H9 (cell line): ENCODE measurements at regions not wholly inside any gene's neighbourhood (a gene's known extent, or its start where the extent isn't known, plus 50 kb on each side); places are given as distances from the start of the nearest gene placed in this dataset.
"Not testable (repeated sequence)": the region's sequence is repeated elsewhere in the genome, so short reads cannot be mapped to it uniquely, and the experiment has no call there.

Experiments used
- DNase-seq: peaks from one replicate; pipeline ENCODE4 v3.0.0-alpha.2; 2017
- H2AFZ ChIP-seq: one replicate; pipeline ENCODE4 v1.6.1; 2013; ENCODE audit warnings: mild to moderate bottlenecking, low read length, control low read depth, moderate library complexity
- H2AK5ac ChIP-seq: 2 replicates; pipeline ENCODE4 v1.6.1; 2013; ENCODE audit warnings: low read length, control low read depth, mixed read lengths; ENCODE audit not compliant: insufficient read length
- H2BK120ac ChIP-seq: one replicate; pipeline ENCODE4 v1.6.1; 2013; ENCODE audit warnings: low read depth, mild to moderate bottlenecking, low read length, control low read depth, inconsistent platforms; ENCODE audit not compliant: poor library complexity, severe bottlenecking
- H2BK12ac ChIP-seq: 2 replicates; pipeline ENCODE4 v1.6.1; 2013; ENCODE audit warnings: low read length, control low read depth, mixed read lengths, low read depth; ENCODE audit not compliant: insufficient read length
- H2BK15ac ChIP-seq: 2 replicates; pipeline ENCODE4 v1.6.1; 2013; ENCODE audit warnings: low read depth, low read length, control low read depth
- H2BK20ac ChIP-seq: one replicate; pipeline ENCODE4 v1.6.1; 2013; ENCODE audit warnings: low read depth, mild to moderate bottlenecking, low read length, control low read depth, inconsistent platforms; ENCODE audit not compliant: poor library complexity, severe bottlenecking
- H2BK5ac ChIP-seq: 2 replicates; pipeline ENCODE4 v1.6.1; 2013; ENCODE audit warnings: low read length, control low read depth, mixed read lengths; ENCODE audit not compliant: insufficient read length
- H3K14ac ChIP-seq: 2 replicates; pipeline ENCODE4 v1.6.1; 2013; ENCODE audit warnings: low read length, control low read depth; ENCODE audit not compliant: insufficient read depth
- H3K18ac ChIP-seq: 2 replicates; pipeline ENCODE4 v1.6.1; 2013; ENCODE audit warnings: low read depth, mild to moderate bottlenecking, mixed read lengths, low read length, control low read depth; ENCODE audit not compliant: insufficient read length
- H3K23ac ChIP-seq: 2 replicates; pipeline ENCODE4 v1.6.1; 2013; ENCODE audit warnings: low read length, control low read depth, mixed read lengths, low read depth; ENCODE audit not compliant: insufficient read length
- H3K23me2 ChIP-seq: 2 replicates; pipeline ENCODE4 v1.6.1; 2013; ENCODE audit warnings: low read depth, mild to moderate bottlenecking, mixed read lengths, low read length, control low read depth; ENCODE audit not compliant: insufficient read length, poor library complexity, severe bottlenecking
- H3K27ac ChIP-seq: 2 replicates; pipeline ENCODE4 v1.5.1; 2013; ENCODE audit warnings: low read length, control low read depth, mixed read lengths, low read depth; ENCODE audit not compliant: insufficient read length
- H3K27me3 ChIP-seq: 2 replicates; pipeline ENCODE4 v1.6.1; 2013; ENCODE audit warnings: low read length, control low read depth, inconsistent platforms; ENCODE audit not compliant: insufficient read depth
- H3K4ac ChIP-seq: 2 replicates; pipeline ENCODE4 v1.6.1; 2013; ENCODE audit warnings: low read depth, mild to moderate bottlenecking, control low read depth, inconsistent platforms, low read length, moderate library complexity
- H3K4me1 ChIP-seq: 2 replicates; pipeline ENCODE4 v1.6.1; 2013; ENCODE audit warnings: low read length, control low read depth, inconsistent platforms; ENCODE audit not compliant: insufficient read depth
- H3K4me2 ChIP-seq: 2 replicates; pipeline ENCODE4 v1.6.1; 2013; ENCODE audit warnings: low read length, control low read depth, mixed read lengths; ENCODE audit not compliant: insufficient read length, insufficient read depth
- H3K56ac ChIP-seq: 2 replicates; pipeline ENCODE4 v1.6.1; 2013; ENCODE audit warnings: low read depth, mild to moderate bottlenecking, mixed read lengths, low read length, control low read depth; ENCODE audit not compliant: insufficient read length
- H3K79me1 ChIP-seq: 2 replicates; pipeline ENCODE4 v1.6.1; 2013; ENCODE audit warnings: low read depth, mild to moderate bottlenecking, moderate library complexity, low read length, control low read depth, inconsistent platforms; ENCODE audit not compliant: insufficient read depth, poor library complexity, severe bottlenecking
- H3K79me2 ChIP-seq: 2 replicates; pipeline ENCODE4 v1.6.1; 2013; ENCODE audit warnings: low read length, control low read depth, inconsistent platforms; ENCODE audit not compliant: insufficient read depth
- H3K9ac ChIP-seq: 2 replicates; pipeline ENCODE4 v1.6.1; 2013; ENCODE audit warnings: low read length, control low read depth, mixed read lengths; ENCODE audit not compliant: insufficient read length; ENCODE audit errors: extremely low read depth
- H3K9me3 ChIP-seq: one replicate; pipeline ENCODE4 v1.6.1; 2013; ENCODE audit warnings: low read depth, low read length, inconsistent platforms; ENCODE audit not compliant: control insufficient read depth
- H3T11ph ChIP-seq: one replicate; pipeline ENCODE4 v1.6.1; 2013; ENCODE audit warnings: mild to moderate bottlenecking, low read length, control low read depth, inconsistent platforms
- H4K20me1 ChIP-seq: one replicate; pipeline ENCODE4 v1.6.1; 2013; ENCODE audit not compliant: control insufficient read depth, insufficient read length, insufficient read depth
- H4K5ac ChIP-seq: 2 replicates; pipeline ENCODE4 v1.6.1; 2013; ENCODE audit warnings: low read depth, mild to moderate bottlenecking, mixed read lengths, low read length, control low read depth; ENCODE audit not compliant: insufficient read length
- H4K8ac ChIP-seq: replicated peaks from 2 replicates; pipeline ENCODE4 v1.6.1; 2013; ENCODE audit warnings: low read length, control low read depth, mixed read lengths, low read depth; ENCODE audit not compliant: insufficient read length
- H4K91ac ChIP-seq: 2 replicates; pipeline ENCODE4 v1.6.1; 2013; ENCODE audit warnings: low read depth, mild to moderate bottlenecking, moderate library complexity, mixed read lengths, low read length, control low read depth; ENCODE audit not compliant: insufficient read length
- H3K27ac Mint-ChIP-seq, 3 experiments: 2 replicates in 2 of 3; 3 replicates in 1 of 3; pipeline ENCODE4 v1.8.0; 2020 to 2021; ENCODE audit warnings: mixed read lengths in 3 of 3, mild to moderate bottlenecking in 1 of 3, moderate library complexity in 1 of 3
- H3K27me3 Mint-ChIP-seq: 2 replicates; pipeline ENCODE4 v1.8.0; 2021; ENCODE audit warnings: low read depth, mild to moderate bottlenecking, moderate library complexity, mixed read lengths
- H3K36me3 Mint-ChIP-seq, 3 experiments: 2 replicates in 2 of 3; 3 replicates in 1 of 3; pipeline ENCODE4 v1.8.0; 2020 to 2021; ENCODE audit warnings: low read depth in 3 of 3, mixed read lengths in 3 of 3; ENCODE audit not compliant: insufficient read depth in 1 of 3
- H3K4me1 Mint-ChIP-seq, 2 experiments: 2 replicates each; pipeline ENCODE4 v1.8.0; 2020; ENCODE audit warnings: mixed read lengths in 2 of 2
- H3K4me3 Mint-ChIP-seq, 2 experiments: 2 replicates in 1 of 2; 3 replicates in 1 of 2; pipeline ENCODE4 v1.8.0; 2020 to 2021; ENCODE audit warnings: mild to moderate bottlenecking in 2 of 2, mixed read lengths in 2 of 2, moderate library complexity in 1 of 2
- H3K9me3 Mint-ChIP-seq, 2 experiments: 2 replicates in 1 of 2; 3 replicates in 1 of 2; pipeline ENCODE4 v1.8.0; 2020; ENCODE audit warnings: mild to moderate bottlenecking in 2 of 2, mixed read lengths in 2 of 2, moderate library complexity in 1 of 2
- CTCF ChIP-seq: fragments of 200-600 bp; sonication (generic); conservative IDR thresholded peaks from 3 replicates; pipeline ENCODE4 v1.8.0; 2021; ENCODE audit warnings: antibody characterized with exemption, mild to moderate bottlenecking
- WGBS: extraction: QIAGEN DNeasy Blood & Tissue Kit; methylation state at CpG from one replicate; pipeline ENCODE4 v1.1.7; 2013; ENCODE audit warnings: missing lambda C conversion rate, low lambda C conversion rate, mixed read lengths; ENCODE audit not compliant: insufficient read length; ENCODE audit errors: extremely low coverage; 5-methylcytosine and 5-hydroxymethylcytosine counted together

- peaks cover 11 to 17% of the 10 kb centered on the region in 2 experiments for H3K9me3 Mint-ChIP-seq
- Histone ChIP-seq H4K5ac (no peak overlapping the region), H3K23me2 (no peaks in the 10 kb centered on the region), H3K4me1 (no peaks in the 10 kb centered on the region), H2AFZ (no peak overlapping the region), H3K56ac (no peak overlapping the region), H3T11ph (no peak overlapping the region), H3K18ac (no peak overlapping the region), H4K20me1 (no peaks in the 10 kb centered on the region), H3K4ac (no peak overlapping the region), H2AK5ac (no peak overlapping the region), H4K91ac (no peak overlapping the region), H2BK120ac (no peak overlapping the region), H3K79me1 (no peaks in the 10 kb centered on the region), H3K27me3 (no peaks in the 10 kb centered on the region), H3K9ac (no peak overlapping the region), H4K8ac (no peak overlapping the region), H3K79me2 (no peaks in the 10 kb centered on the region), H2BK20ac (no peak overlapping the region), H3K27ac (no peak overlapping the region), H2BK5ac (no peak overlapping the region), H3K14ac (no peak overlapping the region), H2BK12ac (no peak overlapping the region), H3K4me2 (no peak overlapping the region), H3K23ac (no peak overlapping the region), H2BK15ac (no peak overlapping the region), H3K9me3 (no peaks in the 10 kb centered on the region)
- no peak for TF ChIP-seq CTCF
- H3K27ac Mint-ChIP-seq = no peak overlapping the region
- no peak for DNase-seq
- H3K27me3 Mint-ChIP-seq = no peaks in the 10 kb centered on the region
- WGBS = no CpG with 5 or more reads among the region's 3 CpGs
- peaks cover 6 to 17% (median 14%) of the 10 kb centered on the region in 3 experiments for H3K36me3 Mint-ChIP-seq
- H3K4me1 Mint-ChIP-seq = no peaks in the 10 kb centered on the region
- H3K4me3 Mint-ChIP-seq = no peak overlapping the region
Measured at GRCh38 chr11:116325247-116325646, 447.5 kb downstream of the BUD13 start.

- not testable (repeated sequence) for H3K4ac ChIP-seq, DNase-seq, H3K79me2 ChIP-seq, H3K4me1 ChIP-seq, H3K23ac ChIP-seq, H2BK20ac ChIP-seq, H4K91ac ChIP-seq, H3K14ac ChIP-seq, H3K9me3 ChIP-seq, H3K27ac Mint-ChIP-seq, H3K27me3 ChIP-seq, H3K27me3 Mint-ChIP-seq, H2AFZ ChIP-seq, H3K4me2 ChIP-seq, H3K27ac ChIP-seq, H4K5ac ChIP-seq, H2BK120ac ChIP-seq, H2AK5ac ChIP-seq, H3K79me1 ChIP-seq, H4K20me1 ChIP-seq, H3K56ac ChIP-seq, H3K4me3 Mint-ChIP-seq, H3K9ac ChIP-seq, H3K18ac ChIP-seq, H3K23me2 ChIP-seq, H4K8ac ChIP-seq, H2BK15ac ChIP-seq, H3T11ph ChIP-seq, H2BK5ac ChIP-seq, H2BK12ac ChIP-seq, H3K4me1 Mint-ChIP-seq
- Mint-ChIP-seq H3K36me3 (peaks cover 6 to 21% (median 14%) of the 10 kb centered on the region in 3 experiments), H3K9me3 (peaks cover 14 to 17% of the 10 kb centered on the region in 2 experiments)
- WGBS = no CpG with 5 or more reads among the region's 6 CpGs
Measured at GRCh38 chr11:116324077-116324476, 448.7 kb downstream of the BUD13 start.
